K562 (cell line): ENCODE measurements at regions not wholly inside any gene's neighbourhood (a gene's known extent, or its start where the extent isn't known, plus 50 kb on each side); places are given as distances from the start of the nearest gene placed in this dataset.

Experiments used
- ATAC-seq: fragments of 200-7000 bp; cut with Tn5 transposase; 3 replicates; pipeline ENCODE4 v1.9.1; 2020; ENCODE audit warnings: moderate library complexity
- BruUV-seq: library from RNA; stranded (reverse); fragments of 400-500 nt; replicated peaks from 2 replicates; lab custom pipeline; 2021; lab: Mats Ljungman, UMichigan
- CTCF ChIA-PET: fragments of 300-600 bp; formaldehyde crosslinking; extraction: SDS; loops from one replicate; lab custom pipeline; 2021; ENCODE audit warnings: low intra/inter-chr PET ratio; lab: Yijun Ruan, JAX
- POLR2A ChIA-PET: fragments of 300-600, 350-650 bp; sonication (Branson Sonifier 250); formaldehyde crosslinking; extraction: SDS; loops from one replicate; lab custom pipeline; 2021; ENCODE audit warnings: antibody characterized with exemption, inconsistent platforms; lab: Yijun Ruan, JAX
- DNase-seq, 4 experiments: peaks; one replicate each; pipeline versions ENCODE4 v3.0.0 to v3.0.0-alpha.2; 2011 to 2018; ENCODE audit warnings: low spot score in 3 of 4, mixed read lengths in 3 of 4; ENCODE audit errors: extremely low read depth in 1 of 4
- FAIRE-seq: peaks from 2 replicates; lab custom pipeline; 2011; peaks lifted over from hg19 to GRCh38; lab: Jason Lieb, UNC
- H2AFZ ChIP-seq: 2 replicates; pipeline ENCODE4 v1.6.0; 2011; ENCODE audit warnings: low read depth, low read length, control low read depth, inconsistent platforms
- H3K27ac ChIP-seq: fragments of 200-600 bp; 3 replicates; pipeline ENCODE4 v1.8.0; 2011; ENCODE audit warnings: low read depth, mild to moderate bottlenecking, control low read depth, inconsistent platforms, low read length, moderate library complexity, mixed read lengths; ENCODE audit errors: extremely low read depth
- H3K27me3 ChIP-seq, 2 experiments: fragments of 300-600 bp in 1 of 2; 2 replicates in 1 of 2; 3 replicates in 1 of 2; pipeline versions ENCODE4 v1.6.0 to v1.8.0; 2011; ENCODE audit warnings: inconsistent platforms in 2 of 2, low read length in 2 of 2, mild to moderate bottlenecking in 1 of 2, mixed read lengths in 1 of 2, moderate library complexity in 1 of 2; ENCODE audit not compliant: control insufficient read depth in 2 of 2, insufficient read depth in 2 of 2
- H3K36me3 ChIP-seq: fragments of 300-600 bp; 3 replicates; pipeline ENCODE4 v1.8.0; 2011; ENCODE audit warnings: mild to moderate bottlenecking, low read length, inconsistent platforms; ENCODE audit not compliant: control insufficient read depth, insufficient read depth
- H3K4me1 ChIP-seq, 2 experiments: fragments of 200-600 bp in 1 of 2; replicated peaks in 1 of 2; 2 replicates in 1 of 2; 3 replicates in 1 of 2; pipeline versions ENCODE4 v1.5.1 to v1.8.0; 2011; ENCODE audit warnings: inconsistent platforms in 2 of 2, low read length in 2 of 2, mild to moderate bottlenecking in 1 of 2, mixed read lengths in 1 of 2, moderate library complexity in 1 of 2; ENCODE audit not compliant: control insufficient read depth in 2 of 2, insufficient read depth in 2 of 2
- H3K4me2 ChIP-seq: 2 replicates; pipeline ENCODE4 v1.6.1; 2011; ENCODE audit warnings: low read length, control low read depth, inconsistent platforms, mixed read lengths; ENCODE audit not compliant: insufficient read depth
- H3K4me3 ChIP-seq: fragments of 200-600 bp; sonication (generic), shearing (Covaris generic); 2 replicates; pipeline ENCODE4 v1.5.1; 2016; ENCODE audit warnings: control low read depth, inconsistent platforms
- H3K79me2 ChIP-seq: fragments of 200-600 bp; 3 replicates; pipeline ENCODE4 v1.8.0; 2011; ENCODE audit warnings: low read length, inconsistent platforms; ENCODE audit not compliant: control insufficient read depth, insufficient read depth
- H3K9ac ChIP-seq, 2 experiments: 2 replicates each; pipeline versions ENCODE4 v1.6.0 to v1.6.1; 2011; ENCODE audit warnings: low read depth in 2 of 2, low read length in 2 of 2, control low read depth in 1 of 2, inconsistent platforms in 1 of 2, mild to moderate bottlenecking in 1 of 2, mixed read lengths in 1 of 2; ENCODE audit not compliant: insufficient read depth in 1 of 2
- H3K9me1 ChIP-seq: one replicate; pipeline ENCODE4 v1.6.0; 2011; ENCODE audit warnings: inconsistent platforms, mild to moderate bottlenecking, low read length, moderate library complexity; ENCODE audit not compliant: control insufficient read depth, insufficient read depth
- H3K9me3 ChIP-seq: replicated peaks from 2 replicates; pipeline ENCODE4 v1.5.1; 2011; ENCODE audit warnings: low read depth, low read length, inconsistent platforms; ENCODE audit not compliant: control insufficient read depth, insufficient read depth
- H4K20me1 ChIP-seq: replicated peaks from 2 replicates; pipeline ENCODE4 v1.6.1; 2011; ENCODE audit warnings: low read length, inconsistent platforms, mixed read lengths; ENCODE audit not compliant: control insufficient read depth, insufficient read depth
- KAT7 ChIP-seq: sonication (generic); formaldehyde crosslinking; IDR thresholded peaks from 2 replicates; pipeline ENCODE4 v1.8.0; 2022; ENCODE audit warnings: missing genetic modification reagents, mild to moderate bottlenecking, borderline replicate concordance
- POLR3G ChIP-seq: IDR thresholded peaks from 2 replicates; pipeline ENCODE4 v1.6.1; 2011; ENCODE audit not compliant: insufficient read length, insufficient replicate concordance; ENCODE audit errors: extremely low read depth
- SIRT6 ChIP-seq: IDR thresholded peaks from one replicate; pipeline ENCODE4 v1.6.1; 2012; ENCODE audit warnings: low read depth, mild to moderate bottlenecking, control low read depth, inconsistent platforms, low read length, moderate library complexity
- TAF1 ChIP-seq: IDR thresholded peaks from 2 replicates; pipeline ENCODE4 v1.6.1; 2011; ENCODE audit warnings: mild to moderate bottlenecking, low read length, moderate library complexity; ENCODE audit not compliant: insufficient read depth, control insufficient read depth, severe bottlenecking; ENCODE audit errors: extremely low read depth
- TCF3 ChIP-seq: sonication (generic); formaldehyde crosslinking; IDR thresholded peaks from 2 replicates; pipeline ENCODE4 v1.4.0; 2020; ENCODE audit warnings: mild to moderate bottlenecking, missing genetic modification reagents
- TGIF2 ChIP-seq: sonication (generic); formaldehyde crosslinking; IDR thresholded peaks from 2 replicates; pipeline ENCODE4 v1.8.1; 2022; ENCODE audit warnings: mild to moderate bottlenecking, missing genetic modification reagents, moderate library complexity
- ZKSCAN1 ChIP-seq: fragments of 150-350 bp; IDR thresholded peaks from 2 replicates; pipeline ENCODE4 v1.6.1; 2016; ENCODE audit warnings: low read depth, low read length
- ZNF282 ChIP-seq: sonication (generic); formaldehyde crosslinking; IDR thresholded peaks from 2 replicates; pipeline ENCODE4 v1.8.1; 2023; ENCODE audit warnings: missing genetic modification reagents
- WGBS: fragments of 100-300 bp; shearing (Covaris generic); methylation state at CpG from one replicate; pipeline ENCODE4 v1.1.6; 2016; ENCODE audit warnings: low coverage, mixed read lengths; ENCODE audit not compliant: insufficient coverage; ENCODE audit errors: missing lambda C conversion rate; 5-methylcytosine and 5-hydroxymethylcytosine counted together
- in situ Hi-C: fragments of 300-500 bp; cut with MboI; formaldehyde crosslinking; loops from 4 replicates; pipeline ENCODE4 v1.15.0; 2018; ENCODE audit warnings: inconsistent platforms, mixed read lengths
- intact Hi-C: fragments of 100-400 bp; cut with micrococcal nuclease; formaldehyde crosslinking; loops from 2 replicates; pipeline ENCODE4 v1.14.2; 2022
- TF ChIP-seq, protein P1 (sequence below), 2 experiments: fragments of 450-650 bp in 1 of 2; sonication (generic) in 1 of 2; formaldehyde crosslinking; conservative IDR thresholded peaks; 2 replicates each; pipeline versions ENCODE4 v1.4.0 to v1.8.1; 2020 to 2022; ENCODE audit warnings: mild to moderate bottlenecking in 1 of 2, missing genetic modification reagents in 1 of 2
- TF ChIP-seq, protein P2 (sequence below): fragments of 200-600 bp; sonication (generic); IDR thresholded peaks from one replicate; pipeline ENCODE4 v1.6.1; 2012; ENCODE audit warnings: mild to moderate bottlenecking, low read depth, low read length, inconsistent platforms

DNA sequence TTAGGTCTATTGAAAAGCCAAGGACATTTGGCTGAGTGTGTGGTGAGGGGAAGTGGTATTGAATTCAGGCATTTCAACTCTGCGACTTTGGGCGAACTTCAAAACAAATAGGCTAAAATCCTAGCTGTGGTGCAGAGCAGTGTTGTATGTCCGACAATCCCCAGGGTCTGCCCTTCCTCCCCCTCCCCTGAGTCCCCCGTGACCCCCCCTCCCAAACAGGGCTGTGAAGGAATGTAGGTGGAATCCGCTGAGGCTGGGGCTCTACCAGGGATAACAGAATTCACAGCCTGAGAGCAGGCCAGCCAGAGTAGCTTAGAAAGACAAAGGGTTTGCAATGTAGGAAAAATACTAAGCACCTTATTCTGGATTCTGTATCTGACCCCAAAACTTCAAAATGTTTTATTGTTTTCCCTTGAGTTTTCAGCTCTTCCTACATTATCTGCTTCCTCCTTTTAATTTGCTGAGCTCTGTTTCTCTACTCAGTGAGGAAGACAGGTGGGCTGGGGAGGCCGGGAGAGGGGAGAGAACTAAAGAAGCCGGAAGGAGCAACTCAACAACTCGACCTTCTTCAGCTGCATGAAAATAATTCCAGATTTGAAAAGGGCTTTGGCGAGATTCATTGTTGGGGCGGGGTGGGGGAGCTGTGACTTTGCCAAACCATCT is 315.2 kb downstream of the BLID start:
- Histone ChIP-seq H3K27me3 (no peaks in the 10 kb centered on the region), H2AFZ (no peak overlapping the region), H3K79me2 (no peaks in the 10 kb centered on the region), H3K9me3 (no peaks in the 10 kb centered on the region), H4K20me1 (no peaks in the 10 kb centered on the region), H3K4me3 (no peak overlapping the region), H3K27ac (no peak overlapping the region), H3K4me1 (no peaks in the 10 kb centered on the region), H3K4me2 (no peak overlapping the region), H3K9me1 (no peaks in the 10 kb centered on the region), H3K36me3 (no peaks in the 10 kb centered on the region), H3K9ac (no peak overlapping the region)
- ChIA-PET POLR2A (no interaction called here), CTCF (no interaction called here)
- in situ Hi-C loops, result no loop called here
- ATAC-seq (no peak), DNase-seq (no peak), FAIRE-seq (no peak)
- BruUV-seq, result no TSS peak
- intact Hi-C loops, result no loop called here
- 0% methylated on average over 9 of the region's 10 CpGs for WGBS
- TF ChIP-seq TCF3 (CRISPR knock-in tag), result no peak
- TF ChIP-seq TAF1, result no peak
- no peak for TF ChIP-seq POLR3G
- TF ChIP-seq SIRT6, result no peak
- TF ChIP-seq TGIF2, result no peak
- no peak for TF ChIP-seq ZNF282
- TF ChIP-seq KAT7 (CRISPR knock-in tag), result no peak
- TF ChIP-seq ZKSCAN1, result no peak
- TF ChIP-seq, protein P1, sequence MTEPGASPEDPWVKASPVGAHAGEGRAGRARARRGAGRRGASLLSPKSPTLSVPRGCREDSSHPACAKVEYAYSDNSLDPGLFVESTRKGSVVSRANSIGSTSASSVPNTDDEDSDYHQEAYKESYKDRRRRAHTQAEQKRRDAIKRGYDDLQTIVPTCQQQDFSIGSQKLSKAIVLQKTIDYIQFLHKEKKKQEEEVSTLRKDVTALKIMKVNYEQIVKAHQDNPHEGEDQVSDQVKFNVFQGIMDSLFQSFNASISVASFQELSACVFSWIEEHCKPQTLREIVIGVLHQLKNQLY (CRISPR knock-in tag; conservative IDR thresholded peaks at IDR 0.05), result no peak
- TF ChIP-seq, protein P2, sequence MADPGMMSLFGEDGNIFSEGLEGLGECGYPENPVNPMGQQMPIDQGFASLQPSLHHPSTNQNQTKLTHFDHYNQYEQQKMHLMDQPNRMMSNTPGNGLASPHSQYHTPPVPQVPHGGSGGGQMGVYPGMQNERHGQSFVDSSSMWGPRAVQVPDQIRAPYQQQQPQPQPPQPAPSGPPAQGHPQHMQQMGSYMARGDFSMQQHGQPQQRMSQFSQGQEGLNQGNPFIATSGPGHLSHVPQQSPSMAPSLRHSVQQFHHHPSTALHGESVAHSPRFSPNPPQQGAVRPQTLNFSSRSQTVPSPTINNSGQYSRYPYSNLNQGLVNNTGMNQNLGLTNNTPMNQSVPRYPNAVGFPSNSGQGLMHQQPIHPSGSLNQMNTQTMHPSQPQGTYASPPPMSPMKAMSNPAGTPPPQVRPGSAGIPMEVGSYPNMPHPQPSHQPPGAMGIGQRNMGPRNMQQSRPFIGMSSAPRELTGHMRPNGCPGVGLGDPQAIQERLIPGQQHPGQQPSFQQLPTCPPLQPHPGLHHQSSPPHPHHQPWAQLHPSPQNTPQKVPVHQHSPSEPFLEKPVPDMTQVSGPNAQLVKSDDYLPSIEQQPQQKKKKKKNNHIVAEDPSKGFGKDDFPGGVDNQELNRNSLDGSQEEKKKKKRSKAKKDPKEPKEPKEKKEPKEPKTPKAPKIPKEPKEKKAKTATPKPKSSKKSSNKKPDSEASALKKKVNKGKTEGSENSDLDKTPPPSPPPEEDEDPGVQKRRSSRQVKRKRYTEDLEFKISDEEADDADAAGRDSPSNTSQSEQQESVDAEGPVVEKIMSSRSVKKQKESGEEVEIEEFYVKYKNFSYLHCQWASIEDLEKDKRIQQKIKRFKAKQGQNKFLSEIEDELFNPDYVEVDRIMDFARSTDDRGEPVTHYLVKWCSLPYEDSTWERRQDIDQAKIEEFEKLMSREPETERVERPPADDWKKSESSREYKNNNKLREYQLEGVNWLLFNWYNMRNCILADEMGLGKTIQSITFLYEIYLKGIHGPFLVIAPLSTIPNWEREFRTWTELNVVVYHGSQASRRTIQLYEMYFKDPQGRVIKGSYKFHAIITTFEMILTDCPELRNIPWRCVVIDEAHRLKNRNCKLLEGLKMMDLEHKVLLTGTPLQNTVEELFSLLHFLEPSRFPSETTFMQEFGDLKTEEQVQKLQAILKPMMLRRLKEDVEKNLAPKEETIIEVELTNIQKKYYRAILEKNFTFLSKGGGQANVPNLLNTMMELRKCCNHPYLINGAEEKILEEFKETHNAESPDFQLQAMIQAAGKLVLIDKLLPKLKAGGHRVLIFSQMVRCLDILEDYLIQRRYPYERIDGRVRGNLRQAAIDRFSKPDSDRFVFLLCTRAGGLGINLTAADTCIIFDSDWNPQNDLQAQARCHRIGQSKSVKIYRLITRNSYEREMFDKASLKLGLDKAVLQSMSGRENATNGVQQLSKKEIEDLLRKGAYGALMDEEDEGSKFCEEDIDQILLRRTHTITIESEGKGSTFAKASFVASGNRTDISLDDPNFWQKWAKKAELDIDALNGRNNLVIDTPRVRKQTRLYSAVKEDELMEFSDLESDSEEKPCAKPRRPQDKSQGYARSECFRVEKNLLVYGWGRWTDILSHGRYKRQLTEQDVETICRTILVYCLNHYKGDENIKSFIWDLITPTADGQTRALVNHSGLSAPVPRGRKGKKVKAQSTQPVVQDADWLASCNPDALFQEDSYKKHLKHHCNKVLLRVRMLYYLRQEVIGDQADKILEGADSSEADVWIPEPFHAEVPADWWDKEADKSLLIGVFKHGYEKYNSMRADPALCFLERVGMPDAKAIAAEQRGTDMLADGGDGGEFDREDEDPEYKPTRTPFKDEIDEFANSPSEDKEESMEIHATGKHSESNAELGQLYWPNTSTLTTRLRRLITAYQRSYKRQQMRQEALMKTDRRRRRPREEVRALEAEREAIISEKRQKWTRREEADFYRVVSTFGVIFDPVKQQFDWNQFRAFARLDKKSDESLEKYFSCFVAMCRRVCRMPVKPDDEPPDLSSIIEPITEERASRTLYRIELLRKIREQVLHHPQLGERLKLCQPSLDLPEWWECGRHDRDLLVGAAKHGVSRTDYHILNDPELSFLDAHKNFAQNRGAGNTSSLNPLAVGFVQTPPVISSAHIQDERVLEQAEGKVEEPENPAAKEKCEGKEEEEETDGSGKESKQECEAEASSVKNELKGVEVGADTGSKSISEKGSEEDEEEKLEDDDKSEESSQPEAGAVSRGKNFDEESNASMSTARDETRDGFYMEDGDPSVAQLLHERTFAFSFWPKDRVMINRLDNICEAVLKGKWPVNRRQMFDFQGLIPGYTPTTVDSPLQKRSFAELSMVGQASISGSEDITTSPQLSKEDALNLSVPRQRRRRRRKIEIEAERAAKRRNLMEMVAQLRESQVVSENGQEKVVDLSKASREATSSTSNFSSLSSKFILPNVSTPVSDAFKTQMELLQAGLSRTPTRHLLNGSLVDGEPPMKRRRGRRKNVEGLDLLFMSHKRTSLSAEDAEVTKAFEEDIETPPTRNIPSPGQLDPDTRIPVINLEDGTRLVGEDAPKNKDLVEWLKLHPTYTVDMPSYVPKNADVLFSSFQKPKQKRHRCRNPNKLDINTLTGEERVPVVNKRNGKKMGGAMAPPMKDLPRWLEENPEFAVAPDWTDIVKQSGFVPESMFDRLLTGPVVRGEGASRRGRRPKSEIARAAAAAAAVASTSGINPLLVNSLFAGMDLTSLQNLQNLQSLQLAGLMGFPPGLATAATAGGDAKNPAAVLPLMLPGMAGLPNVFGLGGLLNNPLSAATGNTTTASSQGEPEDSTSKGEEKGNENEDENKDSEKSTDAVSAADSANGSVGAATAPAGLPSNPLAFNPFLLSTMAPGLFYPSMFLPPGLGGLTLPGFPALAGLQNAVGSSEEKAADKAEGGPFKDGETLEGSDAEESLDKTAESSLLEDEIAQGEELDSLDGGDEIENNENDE, result no peak
